Subcutaneous abdominal adipose tissue (tissue), 5 donors: ENCODE measurements at regions not wholly inside any gene's neighbourhood (a gene's known extent, or its start where the extent isn't known, plus 50 kb on each side); places are given as distances from the start of the nearest gene placed in this dataset.
"Not testable (repeated sequence)": the region's sequence is repeated elsewhere in the genome, so short reads cannot be mapped to it uniquely, and the experiment has no call there.

Source experiments
- H3K27ac ChIP-seq: one replicate; pipeline ENCODE4 v1.7.0; 2013; ENCODE audit warnings: low read depth, mild to moderate bottlenecking, inconsistent platforms, low read length, moderate library complexity
- H3K27me3 ChIP-seq, 5 donors: one replicate each; pipeline ENCODE4 v1.7.0; 2013; ENCODE audit warnings: low read length in 5 of 5, inconsistent platforms in 1 of 5; ENCODE audit not compliant: control insufficient read depth in 5 of 5, insufficient read depth in 4 of 5
- H3K36me3 ChIP-seq, 5 donors: one replicate each; pipeline ENCODE4 v1.7.0; 2013; ENCODE audit warnings: low read length in 5 of 5; ENCODE audit not compliant: control insufficient read depth in 5 of 5, insufficient read depth in 5 of 5
- H3K4me1 ChIP-seq, 5 donors: one replicate each; pipeline ENCODE4 v1.7.0; 2013; ENCODE audit warnings: low read length in 5 of 5, mild to moderate bottlenecking in 3 of 5, moderate library complexity in 1 of 5; ENCODE audit not compliant: control insufficient read depth in 5 of 5, insufficient read depth in 5 of 5
- H3K4me3 ChIP-seq, 5 donors: one replicate each; pipeline ENCODE4 v1.7.0; 2013; ENCODE audit warnings: low read length in 5 of 5, low read depth in 1 of 5
- H3K9ac ChIP-seq, 5 donors: one replicate each; pipeline ENCODE4 v1.7.0; 2013; ENCODE audit warnings: low read length in 5 of 5, mild to moderate bottlenecking in 4 of 5, moderate library complexity in 3 of 5
- H3K9me3 ChIP-seq, 5 donors: one replicate each; pipeline ENCODE4 v1.7.0; 2013; ENCODE audit warnings: low read length in 5 of 5; ENCODE audit not compliant: control insufficient read depth in 5 of 5
- donor health status: healthy.
- donor health status: healthy.
- donor health status: healthy.
- donor health status: healthy.
- donor health status: healthy.

DNA sequence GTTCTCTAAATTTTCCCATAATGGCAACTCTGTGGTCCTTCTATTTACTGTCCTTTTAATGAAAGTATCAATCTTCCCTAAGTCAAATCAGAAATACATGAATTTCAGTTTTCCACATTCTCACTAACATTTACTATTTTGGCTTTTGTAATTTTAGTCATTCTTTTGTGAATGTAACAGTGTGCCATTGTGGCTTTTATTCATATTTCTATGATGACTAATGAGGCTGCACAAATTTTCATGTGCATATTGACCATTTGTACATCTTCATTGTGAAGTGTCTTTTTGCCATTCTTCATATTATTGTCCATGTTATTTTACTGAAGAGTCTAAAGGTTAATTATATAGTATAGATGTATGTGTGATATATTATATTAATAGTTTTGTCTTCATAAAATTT lies 431.0 kb upstream of the BRINP3 start:
- no peak overlapping the region for H3K27ac ChIP-seq
- no peaks in the 10 kb centered on the region for H3K4me1 ChIP-seq

DNA sequence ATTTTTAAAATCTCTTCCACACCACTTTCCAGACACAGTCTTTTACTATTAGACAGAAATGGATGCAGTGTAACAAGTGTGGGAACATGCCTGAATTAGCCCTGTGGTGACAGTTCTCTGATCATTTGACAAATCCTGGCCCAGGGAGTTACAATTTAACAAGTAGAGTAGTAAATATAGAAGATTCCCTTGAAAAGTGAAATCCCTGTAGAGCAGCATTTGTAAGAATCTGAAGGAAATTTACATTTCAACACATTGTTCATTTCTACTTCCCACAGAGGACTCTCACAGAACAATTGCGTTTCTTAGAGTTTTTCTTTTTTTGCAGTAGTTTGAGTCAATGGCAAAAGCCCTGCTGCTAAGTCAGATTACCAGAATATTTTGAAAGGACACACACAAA lies 458.3 kb upstream of the BRINP3 start:
- Histone ChIP-seq H3K36me3 (no peaks in the 10 kb centered on the region), H3K27me3 (no peaks in the 10 kb centered on the region), H3K4me1 (no peaks in the 10 kb centered on the region), H3K27ac (no peak overlapping the region), H3K4me3 (no peak overlapping the region), H3K9me3 (peaks cover 0 to 4% (median 0%) of the 10 kb centered on the region in 5 donors), H3K9ac (no peak overlapping the region)

More for the DNA sequence above, 431.0 kb upstream of the BRINP3 start:
- no peak overlapping the region for H3K9ac ChIP-seq
- no peak overlapping the region for H3K4me3 ChIP-seq
- H3K9me3 ChIP-seq = peaks cover 0 to 7% (median 0%) of the 10 kb centered on the region in 5 donors
- no peaks in the 10 kb centered on the region for H3K27me3 ChIP-seq
- H3K36me3 ChIP-seq = no peaks in the 10 kb centered on the region

- Histone ChIP-seq H3K4me1 (no peaks in the 10 kb centered on the region), H3K9me3 (peaks cover 0 to 4% (median 0%) of the 10 kb centered on the region in 5 donors), H3K9ac (no peak overlapping the region)
These were observed 458.7 kb upstream of the BRINP3 start for GRCh38 chr1:190936337-190936736.

DNA sequence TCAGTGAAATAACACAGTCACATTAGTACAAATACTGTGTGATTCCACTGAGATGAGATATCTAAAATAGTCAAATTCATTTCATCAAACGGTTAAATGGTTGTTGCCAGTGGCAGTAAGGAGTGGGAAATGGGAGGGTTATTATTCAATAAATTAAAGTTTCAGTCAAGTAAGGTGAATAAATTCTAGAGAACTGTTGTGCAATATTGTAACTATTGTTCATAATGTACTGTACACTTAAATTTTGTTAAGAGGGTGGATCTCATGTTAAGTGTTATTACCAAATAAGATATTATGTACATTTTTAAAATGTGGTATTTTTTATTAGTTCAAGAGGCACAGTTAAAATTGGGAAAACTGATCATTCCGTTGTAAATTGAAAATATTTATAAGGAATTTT lies 463.3 kb upstream of the BRINP3 start:
- Histone ChIP-seq H3K27me3 (no peaks in the 10 kb centered on the region), H3K4me3 (no peak overlapping the region), H3K9me3 (no peaks in the 10 kb centered on the region), H3K27ac (no peak overlapping the region), H3K36me3 (no peaks in the 10 kb centered on the region), H3K9ac (no peak overlapping the region), H3K4me1 (no peaks in the 10 kb centered on the region)

More at GRCh38 chr1:190936337-190936736, 458.7 kb upstream of the BRINP3 start:
- Histone ChIP-seq H3K36me3 (no peaks in the 10 kb centered on the region), H3K27me3 (no peaks in the 10 kb centered on the region), H3K4me3 (no peak overlapping the region), H3K27ac (no peak overlapping the region)

DNA sequence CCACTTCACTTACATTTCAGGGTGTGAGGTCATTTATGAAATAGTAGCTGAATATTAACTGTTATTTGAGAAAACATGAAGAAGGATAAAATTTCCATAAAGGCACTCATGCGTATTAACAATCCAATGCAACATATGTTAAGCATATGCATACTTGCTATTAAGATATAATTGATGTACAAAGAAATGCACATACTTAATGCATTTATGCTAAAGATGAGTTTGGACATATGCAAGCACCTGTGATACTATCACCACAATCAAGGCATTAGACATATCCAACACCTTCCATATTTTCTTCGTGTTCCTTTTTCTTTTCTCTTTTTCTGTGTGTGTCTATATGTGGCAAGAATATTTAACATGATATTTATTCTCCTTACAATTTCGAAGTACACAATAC lies 464.8 kb upstream of the BRINP3 start:
- no peaks in the 10 kb centered on the region for H3K4me1 ChIP-seq
- H3K36me3 ChIP-seq = no peaks in the 10 kb centered on the region
- H3K27ac ChIP-seq = no peak overlapping the region
- H3K9me3 ChIP-seq = no peaks in the 10 kb centered on the region
- H3K27me3 ChIP-seq = no peaks in the 10 kb centered on the region
- H3K9ac ChIP-seq = no peak overlapping the region
- no peak overlapping the region for H3K4me3 ChIP-seq

GRCh38 chr1:190943722-190944121 lies 466.1 kb upstream of the BRINP3 start:
- H3K9ac ChIP-seq = not testable (repeated sequence)

DNA sequence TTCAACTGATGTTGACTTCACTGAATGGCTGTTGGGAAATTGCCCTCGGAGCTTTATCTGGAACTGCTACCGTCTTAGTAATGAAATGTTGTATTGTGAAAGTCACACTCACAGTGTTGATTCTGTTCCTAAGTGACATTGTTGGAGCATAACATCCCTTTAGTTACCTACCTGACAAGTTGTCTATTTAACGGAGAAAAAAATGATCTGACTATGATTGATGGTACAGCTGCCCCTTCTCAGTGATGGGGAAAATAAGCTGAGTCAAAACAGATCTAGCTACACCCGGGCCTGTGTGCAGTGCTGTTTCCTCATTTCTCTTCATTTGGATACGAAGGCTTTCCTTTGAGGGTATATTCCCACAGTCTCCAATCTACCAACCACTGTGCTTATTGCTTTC lies 472.3 kb upstream of the BRINP3 start:
- Histone ChIP-seq H3K36me3 (no peaks in the 10 kb centered on the region), H3K9me3 (no peaks in the 10 kb centered on the region), H3K9ac (no peak overlapping the region), H3K4me1 (no peaks in the 10 kb centered on the region), H3K27me3 (no peaks in the 10 kb centered on the region), H3K4me3 (no peak overlapping the region), H3K27ac (no peak overlapping the region)

More at GRCh38 chr1:190943722-190944121, 466.1 kb upstream of the BRINP3 start:
- H3K4me1 ChIP-seq, H3K27ac ChIP-seq, H3K4me3 ChIP-seq, H3K36me3 ChIP-seq, H3K9me3 ChIP-seq, H3K27me3 ChIP-seq: not testable (repeated sequence)

- H3K36me3 ChIP-seq = no peaks in the 10 kb centered on the region
- no peak overlapping the region for H3K9ac ChIP-seq
- H3K4me1 ChIP-seq = no peaks in the 10 kb centered on the region
- no peaks in the 10 kb centered on the region for H3K27me3 ChIP-seq
- no peak overlapping the region for H3K27ac ChIP-seq
- no peak overlapping the region for H3K4me3 ChIP-seq
- H3K9me3 ChIP-seq = no peaks in the 10 kb centered on the region
These were observed 479.9 kb upstream of the BRINP3 start for GRCh38 chr1:190957565-190957964.

GRCh38 chr1:190963321-190963720 lies 485.7 kb upstream of the BRINP3 start:
- Histone ChIP-seq H3K9me3 (no peaks in the 10 kb centered on the region), H3K9ac (no peak overlapping the region), H3K27ac (no peak overlapping the region), H3K4me1 (no peaks in the 10 kb centered on the region), H3K4me3 (no peak overlapping the region), H3K36me3 (no peaks in the 10 kb centered on the region), H3K27me3 (no peaks in the 10 kb centered on the region)

GRCh38 chr1:190975827-190976226 lies 498.2 kb upstream of the BRINP3 start:
- Histone ChIP-seq H3K4me3 (no peak overlapping the region), H3K9me3 (peaks cover 0 to 4% (median 0%) of the 10 kb centered on the region in 5 donors), H3K36me3 (no peaks in the 10 kb centered on the region), H3K27ac (no peak overlapping the region), H3K9ac (no peak overlapping the region), H3K27me3 (no peaks in the 10 kb centered on the region), H3K4me1 (no peaks in the 10 kb centered on the region)

DNA sequence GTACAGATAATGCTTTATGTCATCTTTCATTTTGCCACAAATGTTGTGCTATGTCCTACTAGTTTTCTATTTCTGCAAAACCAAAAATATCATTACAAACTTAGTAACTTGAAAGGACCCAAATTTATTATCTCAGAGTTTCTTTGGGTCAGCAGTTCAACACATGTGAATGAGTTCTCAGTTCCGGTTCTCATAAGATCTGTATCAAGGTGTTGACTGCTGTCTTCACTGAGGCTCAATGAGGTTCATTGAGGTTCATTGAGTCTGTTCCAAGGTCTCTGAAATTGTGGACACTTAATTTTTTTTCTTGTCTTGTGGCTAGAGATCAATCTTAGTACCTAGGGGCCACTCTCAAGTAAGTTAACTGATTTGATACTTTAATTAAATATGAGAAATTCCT lies 525.1 kb upstream of the BRINP3 start:
- Histone ChIP-seq H3K27me3 (no peaks in the 10 kb centered on the region), H3K9me3 (no peaks in the 10 kb centered on the region), H3K27ac (no peak overlapping the region), H3K36me3 (no peaks in the 10 kb centered on the region), H3K4me1 (no peaks in the 10 kb centered on the region), H3K4me3 (no peak overlapping the region), H3K9ac (no peak overlapping the region)
